H9 (cell line): ENCODE measurements at regions not wholly inside any gene's neighbourhood (a gene's known extent, or its start where the extent isn't known, plus 50 kb on each side); places are given as distances from the start of the nearest gene placed in this dataset.

ENCODE experiments used
- DNase-seq: peaks from one replicate; pipeline ENCODE4 v3.0.0-alpha.2; 2017
- H2AFZ ChIP-seq: one replicate; pipeline ENCODE4 v1.6.1; 2013; ENCODE audit warnings: mild to moderate bottlenecking, low read length, control low read depth, moderate library complexity
- H2AK5ac ChIP-seq: 2 replicates; pipeline ENCODE4 v1.6.1; 2013; ENCODE audit warnings: low read length, control low read depth, mixed read lengths; ENCODE audit not compliant: insufficient read length
- H2BK120ac ChIP-seq: one replicate; pipeline ENCODE4 v1.6.1; 2013; ENCODE audit warnings: low read depth, mild to moderate bottlenecking, low read length, control low read depth, inconsistent platforms; ENCODE audit not compliant: poor library complexity, severe bottlenecking
- H2BK12ac ChIP-seq: 2 replicates; pipeline ENCODE4 v1.6.1; 2013; ENCODE audit warnings: low read length, control low read depth, mixed read lengths, low read depth; ENCODE audit not compliant: insufficient read length
- H2BK15ac ChIP-seq: 2 replicates; pipeline ENCODE4 v1.6.1; 2013; ENCODE audit warnings: low read depth, low read length, control low read depth
- H2BK20ac ChIP-seq: one replicate; pipeline ENCODE4 v1.6.1; 2013; ENCODE audit warnings: low read depth, mild to moderate bottlenecking, low read length, control low read depth, inconsistent platforms; ENCODE audit not compliant: poor library complexity, severe bottlenecking
- H2BK5ac ChIP-seq: 2 replicates; pipeline ENCODE4 v1.6.1; 2013; ENCODE audit warnings: low read length, control low read depth, mixed read lengths; ENCODE audit not compliant: insufficient read length
- H3K14ac ChIP-seq: 2 replicates; pipeline ENCODE4 v1.6.1; 2013; ENCODE audit warnings: low read length, control low read depth; ENCODE audit not compliant: insufficient read depth
- H3K18ac ChIP-seq: 2 replicates; pipeline ENCODE4 v1.6.1; 2013; ENCODE audit warnings: low read depth, mild to moderate bottlenecking, mixed read lengths, low read length, control low read depth; ENCODE audit not compliant: insufficient read length
- H3K23ac ChIP-seq: 2 replicates; pipeline ENCODE4 v1.6.1; 2013; ENCODE audit warnings: low read length, control low read depth, mixed read lengths, low read depth; ENCODE audit not compliant: insufficient read length
- H3K23me2 ChIP-seq: 2 replicates; pipeline ENCODE4 v1.6.1; 2013; ENCODE audit warnings: low read depth, mild to moderate bottlenecking, mixed read lengths, low read length, control low read depth; ENCODE audit not compliant: insufficient read length, poor library complexity, severe bottlenecking
- H3K27ac ChIP-seq: 2 replicates; pipeline ENCODE4 v1.5.1; 2013; ENCODE audit warnings: low read length, control low read depth, mixed read lengths, low read depth; ENCODE audit not compliant: insufficient read length
- H3K27me3 ChIP-seq: 2 replicates; pipeline ENCODE4 v1.6.1; 2013; ENCODE audit warnings: low read length, control low read depth, inconsistent platforms; ENCODE audit not compliant: insufficient read depth
- H3K4ac ChIP-seq: 2 replicates; pipeline ENCODE4 v1.6.1; 2013; ENCODE audit warnings: low read depth, mild to moderate bottlenecking, control low read depth, inconsistent platforms, low read length, moderate library complexity
- H3K4me1 ChIP-seq: 2 replicates; pipeline ENCODE4 v1.6.1; 2013; ENCODE audit warnings: low read length, control low read depth, inconsistent platforms; ENCODE audit not compliant: insufficient read depth
- H3K4me2 ChIP-seq: 2 replicates; pipeline ENCODE4 v1.6.1; 2013; ENCODE audit warnings: low read length, control low read depth, mixed read lengths; ENCODE audit not compliant: insufficient read length, insufficient read depth
- H3K56ac ChIP-seq: 2 replicates; pipeline ENCODE4 v1.6.1; 2013; ENCODE audit warnings: low read depth, mild to moderate bottlenecking, mixed read lengths, low read length, control low read depth; ENCODE audit not compliant: insufficient read length
- H3K79me1 ChIP-seq: 2 replicates; pipeline ENCODE4 v1.6.1; 2013; ENCODE audit warnings: low read depth, mild to moderate bottlenecking, moderate library complexity, low read length, control low read depth, inconsistent platforms; ENCODE audit not compliant: insufficient read depth, poor library complexity, severe bottlenecking
- H3K79me2 ChIP-seq: 2 replicates; pipeline ENCODE4 v1.6.1; 2013; ENCODE audit warnings: low read length, control low read depth, inconsistent platforms; ENCODE audit not compliant: insufficient read depth
- H3K9ac ChIP-seq: 2 replicates; pipeline ENCODE4 v1.6.1; 2013; ENCODE audit warnings: low read length, control low read depth, mixed read lengths; ENCODE audit not compliant: insufficient read length; ENCODE audit errors: extremely low read depth
- H3K9me3 ChIP-seq: one replicate; pipeline ENCODE4 v1.6.1; 2013; ENCODE audit warnings: low read depth, low read length, inconsistent platforms; ENCODE audit not compliant: control insufficient read depth
- H3T11ph ChIP-seq: one replicate; pipeline ENCODE4 v1.6.1; 2013; ENCODE audit warnings: mild to moderate bottlenecking, low read length, control low read depth, inconsistent platforms
- H4K20me1 ChIP-seq: one replicate; pipeline ENCODE4 v1.6.1; 2013; ENCODE audit not compliant: control insufficient read depth, insufficient read length, insufficient read depth
- H4K5ac ChIP-seq: 2 replicates; pipeline ENCODE4 v1.6.1; 2013; ENCODE audit warnings: low read depth, mild to moderate bottlenecking, mixed read lengths, low read length, control low read depth; ENCODE audit not compliant: insufficient read length
- H4K8ac ChIP-seq: replicated peaks from 2 replicates; pipeline ENCODE4 v1.6.1; 2013; ENCODE audit warnings: low read length, control low read depth, mixed read lengths, low read depth; ENCODE audit not compliant: insufficient read length
- H4K91ac ChIP-seq: 2 replicates; pipeline ENCODE4 v1.6.1; 2013; ENCODE audit warnings: low read depth, mild to moderate bottlenecking, moderate library complexity, mixed read lengths, low read length, control low read depth; ENCODE audit not compliant: insufficient read length
- H3K27ac Mint-ChIP-seq, 3 experiments: 2 replicates in 2 of 3; 3 replicates in 1 of 3; pipeline ENCODE4 v1.8.0; 2020 to 2021; ENCODE audit warnings: mixed read lengths in 3 of 3, mild to moderate bottlenecking in 1 of 3, moderate library complexity in 1 of 3
- H3K27me3 Mint-ChIP-seq: 2 replicates; pipeline ENCODE4 v1.8.0; 2021; ENCODE audit warnings: low read depth, mild to moderate bottlenecking, moderate library complexity, mixed read lengths
- H3K36me3 Mint-ChIP-seq, 3 experiments: 2 replicates in 2 of 3; 3 replicates in 1 of 3; pipeline ENCODE4 v1.8.0; 2020 to 2021; ENCODE audit warnings: low read depth in 3 of 3, mixed read lengths in 3 of 3; ENCODE audit not compliant: insufficient read depth in 1 of 3
- H3K4me1 Mint-ChIP-seq, 2 experiments: 2 replicates each; pipeline ENCODE4 v1.8.0; 2020; ENCODE audit warnings: mixed read lengths in 2 of 2
- H3K4me3 Mint-ChIP-seq, 2 experiments: 2 replicates in 1 of 2; 3 replicates in 1 of 2; pipeline ENCODE4 v1.8.0; 2020 to 2021; ENCODE audit warnings: mild to moderate bottlenecking in 2 of 2, mixed read lengths in 2 of 2, moderate library complexity in 1 of 2
- H3K9me3 Mint-ChIP-seq, 2 experiments: 2 replicates in 1 of 2; 3 replicates in 1 of 2; pipeline ENCODE4 v1.8.0; 2020; ENCODE audit warnings: mild to moderate bottlenecking in 2 of 2, mixed read lengths in 2 of 2, moderate library complexity in 1 of 2
- CTCF ChIP-seq: fragments of 200-600 bp; sonication (generic); conservative IDR thresholded peaks from 3 replicates; pipeline ENCODE4 v1.8.0; 2021; ENCODE audit warnings: antibody characterized with exemption, mild to moderate bottlenecking
- WGBS: extraction: QIAGEN DNeasy Blood & Tissue Kit; methylation state at CpG from one replicate; pipeline ENCODE4 v1.1.7; 2013; ENCODE audit warnings: missing lambda C conversion rate, low lambda C conversion rate, mixed read lengths; ENCODE audit not compliant: insufficient read length; ENCODE audit errors: extremely low coverage; 5-methylcytosine and 5-hydroxymethylcytosine counted together

- Histone ChIP-seq H4K8ac (no peak overlapping the region), H3K4ac (no peak overlapping the region), H2AK5ac (no peak overlapping the region), H4K5ac (no peak overlapping the region), H3T11ph (no peak overlapping the region), H2AFZ (no peak overlapping the region), H3K79me2 (no peaks in the 10 kb centered on the region), H4K20me1 (no peaks in the 10 kb centered on the region), H2BK15ac (no peak overlapping the region), H3K4me2 (no peak overlapping the region), H3K27ac (no peak overlapping the region), H3K18ac (no peak overlapping the region), H2BK20ac (no peak overlapping the region), H3K23me2 (no peaks in the 10 kb centered on the region), H2BK120ac (no peak overlapping the region), H2BK12ac (no peak overlapping the region), H3K56ac (no peak overlapping the region), H3K14ac (no peak overlapping the region), H3K27me3 (no peaks in the 10 kb centered on the region), H3K9me3 (peaks cover 30% of the 10 kb centered on the region), H4K91ac (no peak overlapping the region), H3K79me1 (no peaks in the 10 kb centered on the region), H3K9ac (no peak overlapping the region), H3K23ac (no peak overlapping the region), H2BK5ac (no peak overlapping the region), H3K4me1 (no peaks in the 10 kb centered on the region; the same call in 1 of the 2 replicates)
- no CpG with 5 or more reads among the region's 2 CpGs for WGBS
- peaks cover 46% of the 10 kb centered on the region in 2 experiments for H3K9me3 Mint-ChIP-seq
- peaks cover 17% of the 10 kb centered on the region for H3K27me3 Mint-ChIP-seq
- no peak for DNase-seq
- peaks cover 35 to 52% (median 41%) of the 10 kb centered on the region in 3 experiments for H3K36me3 Mint-ChIP-seq
- no peak for TF ChIP-seq CTCF
- H3K4me1 Mint-ChIP-seq = peaks cover 18 to 25% of the 10 kb centered on the region in 2 experiments
- H3K4me3 Mint-ChIP-seq = no peak overlapping the region
- no peak overlapping the region for H3K27ac Mint-ChIP-seq
These were observed 215.5 kb downstream of the ACTR3B start for GRCh38 chr7:152975076-152975475.
